ENCODE measurements at regions not wholly inside any gene's neighbourhood (a gene's known extent, or its start where the extent isn't known, plus 50 kb on each side); places are given as distances from the start of the nearest gene placed in this dataset.

DNA sequence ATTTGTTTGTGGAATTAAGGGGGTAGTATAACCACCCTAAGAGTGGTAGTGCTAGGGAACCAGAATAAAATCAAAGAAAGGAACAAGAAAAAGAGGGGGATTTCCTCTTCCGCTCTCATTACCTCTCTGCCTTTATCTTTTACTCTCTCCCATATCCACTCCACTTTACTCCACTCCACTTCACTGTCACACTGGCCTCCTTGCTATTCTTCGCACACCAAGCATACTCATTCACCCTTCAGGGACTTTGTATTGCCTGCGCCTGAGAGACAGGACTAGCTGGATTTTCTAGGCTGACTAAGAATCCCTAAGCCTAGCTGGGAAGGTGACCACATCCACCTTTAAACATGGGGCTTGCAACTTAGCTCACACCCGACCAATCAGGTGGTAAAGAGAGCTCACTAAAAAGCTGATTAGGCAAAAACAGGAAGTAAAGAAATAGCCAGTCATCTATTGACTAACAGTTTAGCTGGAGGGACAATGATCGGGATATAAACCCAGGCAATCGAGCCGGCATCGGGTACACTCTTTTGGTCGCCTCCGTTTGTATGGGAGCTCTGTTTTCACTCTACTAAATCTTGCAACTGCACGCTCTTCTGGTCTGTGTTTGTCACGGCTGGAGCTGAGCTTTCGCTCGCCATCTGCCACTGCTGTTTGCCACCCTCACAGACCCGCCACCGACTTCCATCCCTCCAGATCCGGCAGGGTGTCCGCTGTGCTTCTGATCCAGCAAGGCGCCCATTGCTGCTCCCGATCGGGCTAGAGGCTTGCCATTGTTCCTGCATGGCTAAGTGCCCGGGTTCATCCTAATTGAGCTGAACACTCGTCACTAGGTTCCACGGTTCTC, 121.8 kb downstream of the FAM170A start:
- TF ChIP-seq, protein P1, sequence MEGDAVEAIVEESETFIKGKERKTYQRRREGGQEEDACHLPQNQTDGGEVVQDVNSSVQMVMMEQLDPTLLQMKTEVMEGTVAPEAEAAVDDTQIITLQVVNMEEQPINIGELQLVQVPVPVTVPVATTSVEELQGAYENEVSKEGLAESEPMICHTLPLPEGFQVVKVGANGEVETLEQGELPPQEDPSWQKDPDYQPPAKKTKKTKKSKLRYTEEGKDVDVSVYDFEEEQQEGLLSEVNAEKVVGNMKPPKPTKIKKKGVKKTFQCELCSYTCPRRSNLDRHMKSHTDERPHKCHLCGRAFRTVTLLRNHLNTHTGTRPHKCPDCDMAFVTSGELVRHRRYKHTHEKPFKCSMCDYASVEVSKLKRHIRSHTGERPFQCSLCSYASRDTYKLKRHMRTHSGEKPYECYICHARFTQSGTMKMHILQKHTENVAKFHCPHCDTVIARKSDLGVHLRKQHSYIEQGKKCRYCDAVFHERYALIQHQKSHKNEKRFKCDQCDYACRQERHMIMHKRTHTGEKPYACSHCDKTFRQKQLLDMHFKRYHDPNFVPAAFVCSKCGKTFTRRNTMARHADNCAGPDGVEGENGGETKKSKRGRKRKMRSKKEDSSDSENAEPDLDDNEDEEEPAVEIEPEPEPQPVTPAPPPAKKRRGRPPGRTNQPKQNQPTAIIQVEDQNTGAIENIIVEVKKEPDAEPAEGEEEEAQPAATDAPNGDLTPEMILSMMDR (IDR thresholded peaks at IDR 0.05; ENCODE audit: insufficient read depth, low read depth, low read length) = no peak
- TF ChIP-seq EZH2 (IDR thresholded peaks at IDR 0.05; ENCODE audit: insufficient read depth, low read length) = no peak
